GM10266 (cell line): ENCODE measurements at regions not wholly inside any gene's neighbourhood (a gene's known extent, or its start where the extent isn't known, plus 50 kb on each side); places are given as distances from the start of the nearest gene placed in this dataset.

ENCODE experiments used
- DNase-seq: peaks from one replicate; pipeline ENCODE4 v3.0.0; 2012; ENCODE audit errors: extremely low spot score
- TF ChIP-seq, protein P1 (sequence below): IDR thresholded peaks from 2 replicates; pipeline ENCODE4 v1.5.1; 2012; ENCODE audit warnings: mild to moderate bottlenecking, low read depth; ENCODE audit not compliant: control insufficient read depth, insufficient read depth; ENCODE audit errors: missing control alignments

DNA sequence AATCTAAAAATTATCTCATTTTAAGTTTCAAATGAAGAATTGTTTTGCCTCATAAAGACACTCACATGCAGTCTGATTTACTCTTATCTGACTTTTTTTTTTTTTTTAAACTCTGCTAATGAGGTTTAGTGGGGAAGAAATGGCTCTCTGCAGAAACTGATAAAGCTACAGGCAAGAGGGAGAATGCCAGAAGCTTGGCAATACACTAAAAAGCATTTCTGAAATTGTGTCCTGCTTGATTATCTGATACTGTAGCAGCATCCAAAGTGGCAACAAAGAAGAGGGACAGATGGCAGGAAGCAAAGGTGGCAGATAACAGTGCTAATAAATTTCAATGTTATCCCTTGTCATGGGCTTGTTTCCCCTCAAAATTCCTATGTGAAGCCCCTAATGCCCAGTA is 1744.9 kb downstream of the NCAM2 start:
- TF ChIP-seq, protein P1, sequence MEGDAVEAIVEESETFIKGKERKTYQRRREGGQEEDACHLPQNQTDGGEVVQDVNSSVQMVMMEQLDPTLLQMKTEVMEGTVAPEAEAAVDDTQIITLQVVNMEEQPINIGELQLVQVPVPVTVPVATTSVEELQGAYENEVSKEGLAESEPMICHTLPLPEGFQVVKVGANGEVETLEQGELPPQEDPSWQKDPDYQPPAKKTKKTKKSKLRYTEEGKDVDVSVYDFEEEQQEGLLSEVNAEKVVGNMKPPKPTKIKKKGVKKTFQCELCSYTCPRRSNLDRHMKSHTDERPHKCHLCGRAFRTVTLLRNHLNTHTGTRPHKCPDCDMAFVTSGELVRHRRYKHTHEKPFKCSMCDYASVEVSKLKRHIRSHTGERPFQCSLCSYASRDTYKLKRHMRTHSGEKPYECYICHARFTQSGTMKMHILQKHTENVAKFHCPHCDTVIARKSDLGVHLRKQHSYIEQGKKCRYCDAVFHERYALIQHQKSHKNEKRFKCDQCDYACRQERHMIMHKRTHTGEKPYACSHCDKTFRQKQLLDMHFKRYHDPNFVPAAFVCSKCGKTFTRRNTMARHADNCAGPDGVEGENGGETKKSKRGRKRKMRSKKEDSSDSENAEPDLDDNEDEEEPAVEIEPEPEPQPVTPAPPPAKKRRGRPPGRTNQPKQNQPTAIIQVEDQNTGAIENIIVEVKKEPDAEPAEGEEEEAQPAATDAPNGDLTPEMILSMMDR = no peak
- no peak for DNase-seq

DNA sequence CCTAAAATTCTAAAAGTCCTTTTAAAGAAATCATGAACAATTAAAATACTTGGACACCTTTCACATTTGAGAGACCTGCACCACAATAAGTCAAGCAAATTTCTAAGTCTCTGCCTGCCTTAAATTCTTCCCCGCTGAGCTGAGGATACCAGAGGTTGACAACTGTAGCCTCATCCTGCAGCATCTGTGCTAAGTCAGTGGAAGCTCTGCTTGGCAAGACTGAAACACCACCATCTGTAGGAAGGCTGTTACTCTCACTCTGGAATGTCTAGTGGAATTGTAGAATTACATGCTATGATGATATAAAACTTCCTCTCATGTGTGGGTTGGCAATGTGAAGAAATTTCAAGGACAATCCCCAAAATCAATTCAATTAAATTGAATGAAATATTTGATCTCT is 1756.5 kb downstream of the NCAM2 start:
- TF ChIP-seq, protein P1 = no peak
- no peak for DNase-seq

DNA sequence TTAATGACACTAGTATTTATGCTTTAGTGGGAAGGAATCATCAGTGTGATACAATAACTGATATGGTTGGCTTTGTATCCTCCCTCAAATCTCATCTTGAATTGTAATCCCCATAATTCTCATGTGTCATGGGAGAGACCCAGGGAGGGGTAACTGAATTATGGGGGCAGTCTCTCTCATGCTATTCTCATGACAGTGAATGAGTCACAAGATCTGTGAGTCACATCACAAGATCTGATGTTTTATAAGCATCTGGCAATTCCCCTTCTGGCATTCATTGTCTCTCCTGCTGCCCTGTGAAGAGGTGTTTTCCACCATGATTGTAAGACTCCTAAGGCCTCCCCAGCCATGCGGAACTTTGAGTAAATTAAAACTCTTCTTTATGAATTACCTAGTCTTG is 1760.3 kb downstream of the NCAM2 start:
- no peak for DNase-seq
- TF ChIP-seq, protein P1 = no peak

DNA sequence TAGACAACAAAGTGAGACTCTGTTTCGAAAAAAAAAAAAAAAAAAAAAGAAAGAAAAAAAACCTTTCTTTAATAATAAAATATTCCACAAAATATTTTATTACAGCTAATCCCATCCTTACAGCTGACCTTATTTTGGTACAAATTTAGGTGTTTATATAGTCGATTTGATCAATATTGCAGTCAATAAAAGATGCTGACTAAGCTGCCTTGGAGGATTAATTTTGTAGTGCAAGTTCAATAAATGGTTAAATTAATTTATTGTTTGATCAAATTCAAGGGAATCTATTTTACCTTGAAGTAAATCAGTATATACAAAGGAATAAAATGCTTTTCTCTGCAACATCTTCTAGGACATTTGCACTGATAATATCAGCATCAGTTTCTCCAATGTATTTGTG is 1764.3 kb downstream of the NCAM2 start:
- TF ChIP-seq, protein P1 = no peak
- DNase-seq = no peak

DNA sequence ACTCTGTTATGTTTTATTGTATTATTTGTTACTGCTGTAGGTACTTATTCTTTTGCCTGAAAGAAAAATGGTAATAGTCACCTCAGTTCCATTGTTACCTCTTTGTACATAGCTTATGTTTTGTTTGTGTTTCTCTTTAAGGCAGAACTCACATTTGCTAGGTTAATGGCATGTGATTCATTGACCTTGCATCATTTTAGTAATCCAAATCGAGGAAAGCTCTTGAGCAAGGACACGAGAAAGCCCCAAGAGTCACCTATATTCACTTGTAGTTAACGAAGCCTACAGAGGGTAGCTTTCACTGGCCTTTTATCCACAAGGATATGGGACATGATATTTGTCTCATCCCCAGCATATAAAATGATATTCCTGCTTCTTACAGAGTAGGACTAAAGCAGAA is 1765.2 kb downstream of the NCAM2 start:
- TF ChIP-seq, protein P1 = no peak
- no peak for DNase-seq

DNA sequence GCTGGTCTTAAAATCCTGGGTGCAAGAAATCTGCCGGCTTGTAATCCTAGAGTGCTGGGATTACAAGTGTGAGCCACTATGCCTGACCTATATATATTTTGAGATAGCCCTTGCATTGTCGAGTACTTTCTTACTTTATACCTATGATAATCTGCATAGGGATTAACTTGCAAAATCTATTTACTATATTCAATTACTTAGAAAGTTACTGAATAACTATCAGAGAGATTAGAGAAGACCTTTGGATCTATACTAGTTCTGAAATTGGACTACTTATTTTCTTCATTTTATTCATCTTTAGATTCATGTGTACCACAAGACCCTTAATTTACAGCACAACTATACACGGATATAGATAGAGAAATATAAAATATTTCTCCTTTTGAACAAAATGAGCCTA is 1766.0 kb downstream of the NCAM2 start:
- TF ChIP-seq, protein P1 = no peak
- DNase-seq = no peak

DNA sequence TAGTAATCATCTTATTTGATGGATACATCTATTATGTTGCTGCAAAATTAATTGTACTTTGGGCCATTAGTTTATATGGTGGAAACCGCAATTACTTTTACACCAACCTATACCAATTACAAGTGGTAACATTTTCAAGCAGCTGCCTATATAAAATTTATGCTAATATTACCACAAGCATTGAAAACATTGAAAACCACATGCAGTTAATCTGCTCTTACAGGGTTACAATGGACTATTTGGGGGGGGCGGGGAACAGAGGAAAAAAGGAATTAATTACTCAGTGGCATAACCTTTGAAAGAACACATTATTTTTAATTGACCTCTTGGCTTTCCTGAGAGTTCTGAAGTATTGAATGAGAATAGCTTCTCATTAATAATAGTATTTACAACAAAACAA is 1793.2 kb downstream of the NCAM2 start:
- DNase-seq = no peak
- TF ChIP-seq, protein P1 = no peak
